NCI-H1092 (cell line): ENCODE measurements at regions not wholly inside any gene's neighbourhood (a gene's known extent, or its start where the extent isn't known, plus 50 kb on each side); places are given as distances from the start of the nearest gene placed in this dataset.
A peak's percentile ranks its signal among the peaks of the same experiment; 100 is the strongest.

ENCODE experiments used
- DNase-seq: peaks from one replicate; lab custom pipeline; 2025; lab: John Stamatoyannopoulos, UW

DNA sequence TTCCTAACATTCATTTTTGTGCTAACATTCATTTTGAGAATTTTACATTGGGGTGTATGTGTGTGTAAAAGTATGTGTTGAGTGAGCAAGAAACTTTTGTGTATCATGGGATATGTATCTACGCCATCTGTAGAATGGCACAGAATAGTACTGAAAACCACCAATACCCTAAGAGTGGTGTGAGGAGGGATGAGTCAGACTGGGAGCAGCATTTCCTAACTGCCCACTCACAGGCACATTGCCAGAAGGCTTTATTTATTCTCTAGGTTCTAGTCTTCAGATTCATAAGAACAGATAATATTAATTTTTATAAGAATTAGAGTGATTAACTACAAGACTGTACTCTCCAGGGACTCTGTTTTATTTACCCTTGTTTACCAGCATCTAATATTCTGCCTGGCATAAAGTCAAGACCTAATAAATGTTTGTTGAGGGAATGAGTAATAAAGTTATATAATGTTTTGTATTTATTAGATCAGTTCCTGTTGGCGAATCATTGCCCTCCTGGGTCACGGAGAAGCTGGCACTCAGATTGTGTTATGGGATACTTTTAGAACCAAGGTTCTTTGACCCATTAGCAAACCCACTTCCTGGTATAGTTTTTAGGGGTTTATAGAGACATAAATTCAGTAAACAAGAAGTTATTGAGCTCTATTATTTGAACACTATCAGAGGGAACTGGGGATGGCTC, 159.1 kb upstream of the PPP2R2B start:
- no peak for DNase-seq

- DNase-seq = no peak
Observed at GRCh38 chr5:147040856-147041255, 162.3 kb upstream of the PPP2R2B start.

- DNase-seq = no peak
Observed at GRCh38 chr5:147044572-147045273, 166.2 kb upstream of the PPP2R2B start.

GRCh38 chr5:147045290-147045689, 166.7 kb upstream of the PPP2R2B start:
- DNase-seq = no peak

- DNase-seq = no peak
Observed at GRCh38 chr5:147046281-147046680, 167.7 kb upstream of the PPP2R2B start.

GRCh38 chr5:147046894-147047293, 168.3 kb upstream of the PPP2R2B start:
- DNase-seq = no peak

- no peak for DNase-seq
Observed at GRCh38 chr5:147049764-147050163, 171.2 kb upstream of the PPP2R2B start.

DNA sequence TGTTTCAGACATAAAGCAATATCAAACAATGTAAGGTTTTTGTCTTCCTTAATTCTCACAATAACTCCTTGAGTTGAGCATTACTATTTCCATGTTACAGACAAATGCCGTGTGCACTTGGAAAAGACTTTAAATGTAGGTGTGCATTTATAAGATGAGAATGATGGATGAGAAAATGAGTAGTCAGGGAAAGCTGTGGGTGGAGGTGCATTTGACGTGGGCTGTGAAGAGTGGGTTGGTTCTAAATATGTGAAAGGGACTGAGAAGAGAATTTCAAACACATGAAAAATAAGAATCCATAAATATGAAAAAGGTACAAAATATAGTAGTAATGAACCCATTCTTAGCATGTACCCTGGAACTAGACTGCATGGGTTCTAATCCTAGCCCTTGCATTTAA, 171.6 kb upstream of the PPP2R2B start:
- no peak for DNase-seq

GRCh38 chr5:147051193-147051592, 172.6 kb upstream of the PPP2R2B start:
- DNase-seq = no peak

GRCh38 chr5:147052519-147052918, 174.0 kb upstream of the PPP2R2B start:
- no peak for DNase-seq

- no peak for DNase-seq
Observed at GRCh38 chr5:147055089-147055826, 176.7 kb upstream of the PPP2R2B start.

DNA sequence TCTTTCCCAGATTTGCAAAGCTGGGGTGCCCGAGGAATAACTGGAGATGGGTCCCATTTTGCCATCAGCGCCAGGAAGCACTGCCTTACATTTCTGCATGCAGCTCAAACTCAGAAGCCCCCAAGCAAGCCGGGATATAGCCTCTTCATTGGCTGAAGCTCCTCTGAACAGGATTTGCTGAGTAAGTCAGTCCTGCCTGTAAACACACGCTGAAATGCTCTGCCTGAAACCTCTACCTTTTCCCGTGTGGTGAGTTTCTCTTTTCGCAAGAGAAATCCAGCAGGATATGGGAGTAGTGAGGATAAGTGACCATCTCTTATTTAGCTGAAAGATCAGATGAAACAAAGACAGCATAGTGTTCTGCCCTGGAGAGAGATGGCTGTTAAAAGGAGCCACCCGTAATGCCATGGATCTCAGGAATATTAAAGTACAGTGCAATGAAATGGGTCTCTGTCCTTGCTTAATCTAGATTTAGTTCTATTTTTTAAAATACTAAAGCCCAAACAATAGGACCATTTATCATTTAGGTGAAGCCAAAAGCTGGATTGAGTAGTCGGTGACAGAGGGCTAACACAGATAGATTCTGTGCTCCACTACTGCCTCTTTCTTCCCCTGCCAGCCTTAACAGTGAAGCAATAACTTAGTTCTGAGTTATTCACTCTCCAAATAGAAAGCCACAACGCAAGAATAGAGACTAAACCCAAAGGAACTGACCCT, 177.5 kb upstream of the PPP2R2B start:
- peak; percentile 16 for DNase-seq

- no peak for DNase-seq
Observed at GRCh38 chr5:147057051-147057450, 177.8 kb upstream of the STK32A start.

DNA sequence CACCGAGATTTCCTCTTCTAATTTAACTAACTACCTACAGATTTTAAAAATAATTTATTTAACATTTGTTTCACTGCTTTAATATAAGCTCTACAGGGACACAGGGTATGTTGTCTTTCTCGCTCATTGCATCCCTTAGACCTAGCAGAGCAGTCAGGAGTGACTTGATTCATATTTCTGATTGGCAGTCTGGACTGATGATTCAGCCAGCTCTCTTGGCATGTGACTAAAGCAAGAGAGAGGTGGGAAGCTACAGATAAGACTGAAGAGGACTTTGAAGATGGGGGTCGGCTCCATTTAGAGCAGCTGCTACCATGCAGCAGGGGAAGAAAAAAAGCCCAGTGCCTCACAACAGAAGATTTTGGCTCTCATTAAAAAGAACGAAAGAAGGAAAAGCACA, 173.4 kb upstream of the STK32A start:
- DNase-seq = no peak

GRCh38 chr5:147062427-147062826, 172.4 kb upstream of the STK32A start:
- no peak for DNase-seq

DNA sequence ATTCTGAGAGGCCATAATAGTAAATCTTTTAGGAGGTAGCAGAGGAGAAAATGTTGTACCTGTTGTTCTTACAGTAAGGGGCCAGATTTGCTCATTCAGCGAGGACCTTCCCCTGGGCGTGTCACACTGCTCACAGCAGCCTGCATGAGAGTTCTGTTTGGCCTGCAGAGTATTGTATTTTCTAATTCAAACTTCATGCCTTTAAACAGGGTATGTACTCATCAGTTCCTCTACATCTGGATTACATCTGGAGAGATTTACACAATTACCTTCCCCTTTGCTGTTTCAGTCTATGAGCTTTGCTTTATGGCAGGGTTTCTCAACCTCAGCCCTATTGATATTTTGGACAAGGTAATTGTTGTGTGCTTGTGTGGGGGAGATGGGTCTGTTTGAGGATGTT, 170.9 kb upstream of the STK32A start:
- DNase-seq = no peak

GRCh38 chr5:147065071-147065470, 169.8 kb upstream of the STK32A start:
- no peak for DNase-seq

DNA sequence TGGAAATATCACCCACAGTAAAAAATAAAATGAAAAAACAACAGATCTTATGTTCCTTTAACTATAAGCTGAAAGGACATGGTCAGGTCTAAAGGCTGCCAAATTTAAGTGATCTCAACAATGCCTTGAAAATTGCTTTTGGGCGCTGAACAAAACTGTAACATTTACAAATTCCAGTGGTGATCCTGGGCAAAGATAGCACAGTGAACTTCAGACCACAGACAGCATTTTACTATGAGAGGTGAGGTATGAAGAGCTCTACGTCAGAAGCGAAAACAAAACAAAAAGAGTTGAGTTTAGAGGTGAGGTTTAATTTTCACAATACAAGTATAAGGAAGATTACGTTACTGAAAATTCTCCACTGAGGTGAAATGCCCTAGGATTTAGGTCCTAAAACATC, 165.8 kb upstream of the STK32A start:
- DNase-seq = no peak

DNA sequence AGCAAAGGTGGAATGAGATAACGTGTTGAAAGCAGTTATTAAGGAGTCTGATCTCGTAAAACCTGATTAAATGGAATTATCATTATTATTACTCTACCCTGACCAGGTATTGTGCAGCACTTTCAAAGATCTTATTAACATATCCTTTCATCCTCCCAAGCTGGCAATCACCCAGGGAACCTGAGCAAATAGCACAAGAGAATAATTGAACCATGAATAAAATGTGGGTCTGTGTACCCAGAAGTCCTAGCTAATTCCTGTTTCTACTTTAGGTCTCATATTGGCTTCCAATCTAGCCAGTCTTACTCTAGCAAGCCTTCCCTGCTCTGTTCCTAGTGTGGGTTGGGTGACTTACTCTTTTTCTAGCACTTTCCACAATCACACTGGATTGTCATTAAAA, 162.2 kb upstream of the STK32A start:
- DNase-seq = peak; percentile 26

DNA sequence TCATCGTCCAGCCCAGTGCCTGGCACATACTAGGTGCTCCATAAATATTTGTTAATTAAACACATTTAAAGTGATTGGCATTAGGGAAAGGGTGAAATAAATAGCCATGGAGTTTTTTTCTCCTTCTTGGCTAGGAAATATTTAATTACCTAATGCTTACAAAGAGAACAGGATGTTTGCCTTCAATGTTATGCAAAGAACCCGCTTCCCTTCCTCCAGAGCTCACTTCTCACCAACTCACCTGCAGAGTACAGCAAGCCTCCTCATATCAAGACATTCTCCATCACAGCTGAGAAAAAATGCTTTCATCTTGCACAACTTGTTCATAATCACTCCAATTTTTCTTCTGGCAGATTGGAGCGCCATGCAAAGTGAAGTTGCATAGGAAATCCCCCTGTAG, 161.7 kb upstream of the STK32A start:
- no peak for DNase-seq

- DNase-seq = no peak
Observed at GRCh38 chr5:147075187-147075586, 159.6 kb upstream of the STK32A start.

DNA sequence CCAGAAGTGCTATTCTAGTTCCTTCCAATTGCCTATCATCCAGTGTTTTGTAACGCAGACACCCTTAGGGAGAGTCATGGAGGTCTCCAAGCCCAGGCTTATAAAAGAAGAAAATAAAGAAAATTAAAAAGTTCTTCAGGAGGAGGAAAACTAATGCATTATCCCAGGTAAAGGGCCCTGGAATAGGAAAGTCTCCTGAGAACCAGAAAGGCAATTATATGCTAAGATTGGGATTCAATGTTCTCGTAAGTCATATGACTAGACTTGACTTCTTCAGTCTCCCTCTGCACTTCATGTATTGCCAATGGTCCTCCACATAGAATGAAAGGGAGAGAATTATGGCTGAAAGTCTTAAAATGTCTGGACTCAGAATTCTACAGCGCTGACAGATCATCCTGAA, 154.4 kb upstream of the STK32A start:
- no peak for DNase-seq
